ENCODE measurements at regions not wholly inside any gene's neighbourhood (a gene's known extent, or its start where the extent isn't known, plus 50 kb on each side); places are given as distances from the start of the nearest gene placed in this dataset.

DNA sequence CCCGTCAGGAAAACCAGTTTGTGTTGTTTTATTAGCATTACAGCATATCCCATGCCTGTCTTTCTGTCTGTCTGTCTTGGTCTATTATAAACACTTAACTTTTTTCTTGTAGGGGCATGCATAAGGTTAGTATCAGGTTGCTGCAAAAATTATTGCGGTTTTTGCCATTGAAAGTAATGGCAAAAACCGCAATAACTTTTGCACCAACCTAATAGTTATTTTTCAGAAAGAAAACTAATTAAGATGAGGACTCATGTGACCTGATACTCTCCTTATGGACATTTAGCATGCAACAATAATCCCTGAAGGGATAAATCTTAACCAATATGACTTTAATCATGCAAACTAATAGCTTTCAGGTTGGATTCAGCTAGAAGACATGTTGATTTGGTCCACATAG, 326.7 kb upstream of the SUCLG2 start:
- Histone ChIP-seq H3K79me2 (ENCODE audit: insufficient read depth, low read length) (no peaks in the 10 kb centered on the region), H3K9ac (ENCODE audit: insufficient read depth, low read length, poor library complexity, severe bottlenecking) (no peak overlapping the region), H2AFZ (ENCODE audit: insufficient read depth, low read depth, low read length, poor library complexity, severe bottlenecking) (no peak overlapping the region), H3K27me3 (ENCODE audit: control insufficient read depth in 2 of 2, insufficient read depth in 2 of 2, low read length in 2 of 2) (no peaks in the 10 kb centered on the region), H3K36me3 (replicated peaks in 1 of 2; ENCODE audit: control insufficient read depth in 1 of 2, insufficient read depth in 2 of 2, low read length in 2 of 2) (no peaks in the 10 kb centered on the region), H3K4me3 (replicated peaks in 1 of 3; ENCODE audit: low read depth in 2 of 3, low read length in 3 of 3) (no peak overlapping the region), H3K27ac (ENCODE audit: low read depth in 1 of 2, low read length in 2 of 2) (no peak overlapping the region), H3K4me2 (replicated peaks; ENCODE audit: extremely low read depth, low read length, poor library complexity, severe bottlenecking) (no peak overlapping the region), H3K4me1 (ENCODE audit: control insufficient read depth in 1 of 2, insufficient read depth in 2 of 2, low read length in 2 of 2) (no peaks in the 10 kb centered on the region), H3K9me3 (replicated peaks in 1 of 2; ENCODE audit: control insufficient read depth in 1 of 2, insufficient read depth in 1 of 2, low read length in 2 of 2) (no peaks in the 10 kb centered on the region), H4K20me1 (ENCODE audit: insufficient read depth, low read length) (no peaks in the 10 kb centered on the region)
- intact Hi-C loops (cut with micrococcal nuclease): no loop called here
- Mint-ChIP-seq H3K4me3 (no peak overlapping the region), H3K27ac (no peak overlapping the region), H3K4me1 (no peaks in the 10 kb centered on the region), H3K27me3 (ENCODE audit: low read depth in 3 of 3) (no peaks in the 10 kb centered on the region), H3K9me3 (peaks cover 0 to 2% (median 0%) of the 10 kb centered on the region in 7 donors), H3K36me3 (no peaks in the 10 kb centered on the region)
- TF ChIP-seq, protein P1, sequence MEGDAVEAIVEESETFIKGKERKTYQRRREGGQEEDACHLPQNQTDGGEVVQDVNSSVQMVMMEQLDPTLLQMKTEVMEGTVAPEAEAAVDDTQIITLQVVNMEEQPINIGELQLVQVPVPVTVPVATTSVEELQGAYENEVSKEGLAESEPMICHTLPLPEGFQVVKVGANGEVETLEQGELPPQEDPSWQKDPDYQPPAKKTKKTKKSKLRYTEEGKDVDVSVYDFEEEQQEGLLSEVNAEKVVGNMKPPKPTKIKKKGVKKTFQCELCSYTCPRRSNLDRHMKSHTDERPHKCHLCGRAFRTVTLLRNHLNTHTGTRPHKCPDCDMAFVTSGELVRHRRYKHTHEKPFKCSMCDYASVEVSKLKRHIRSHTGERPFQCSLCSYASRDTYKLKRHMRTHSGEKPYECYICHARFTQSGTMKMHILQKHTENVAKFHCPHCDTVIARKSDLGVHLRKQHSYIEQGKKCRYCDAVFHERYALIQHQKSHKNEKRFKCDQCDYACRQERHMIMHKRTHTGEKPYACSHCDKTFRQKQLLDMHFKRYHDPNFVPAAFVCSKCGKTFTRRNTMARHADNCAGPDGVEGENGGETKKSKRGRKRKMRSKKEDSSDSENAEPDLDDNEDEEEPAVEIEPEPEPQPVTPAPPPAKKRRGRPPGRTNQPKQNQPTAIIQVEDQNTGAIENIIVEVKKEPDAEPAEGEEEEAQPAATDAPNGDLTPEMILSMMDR (IDR thresholded peaks at IDR 0.05): no peak
- no peak for DNase-seq
- no CpG with 5 or more reads among the region's 3 CpGs for WGBS (ENCODE audit: insufficient coverage)

DNA sequence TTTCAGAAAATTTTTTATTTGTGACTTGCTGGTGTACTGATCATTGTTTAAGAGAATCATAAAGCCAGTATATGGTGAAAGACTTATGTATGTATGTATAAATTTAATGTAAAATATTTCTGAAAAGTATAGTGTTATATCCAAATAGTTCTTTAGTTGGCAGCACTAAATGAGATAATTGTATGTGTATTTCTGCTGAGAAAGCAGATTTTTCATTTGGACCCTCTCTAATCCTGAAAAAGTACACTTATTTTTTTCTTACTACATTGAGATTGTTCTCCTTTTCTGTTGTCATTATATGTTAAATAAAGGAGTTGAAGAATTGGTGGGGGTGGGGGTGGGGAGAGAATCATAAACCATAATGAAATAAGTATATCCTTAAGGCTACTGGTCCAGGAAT, 324.9 kb upstream of the SUCLG2 start:
- H3K4me2 ChIP-seq (replicated peaks; ENCODE audit: extremely low read depth, low read length, poor library complexity, severe bottlenecking): no peak overlapping the region
- no peaks in the 10 kb centered on the region for H4K20me1 ChIP-seq (ENCODE audit: insufficient read depth, low read length)
- no peaks in the 10 kb centered on the region for H3K4me1 ChIP-seq (ENCODE audit: control insufficient read depth in 1 of 2, insufficient read depth in 2 of 2, low read length in 2 of 2)
- H3K4me1 Mint-ChIP-seq: no peaks in the 10 kb centered on the region
- H3K27me3 ChIP-seq (ENCODE audit: control insufficient read depth in 2 of 2, insufficient read depth in 2 of 2, low read length in 2 of 2): no peaks in the 10 kb centered on the region
- DNase-seq: no peak
- no peaks in the 10 kb centered on the region for H3K79me2 ChIP-seq (ENCODE audit: insufficient read depth, low read length)
- H3K9me3 ChIP-seq (replicated peaks in 1 of 2; ENCODE audit: control insufficient read depth in 1 of 2, insufficient read depth in 1 of 2, low read length in 2 of 2): no peaks in the 10 kb centered on the region
- no peaks in the 10 kb centered on the region for H3K36me3 Mint-ChIP-seq
- intact Hi-C loops (cut with micrococcal nuclease): no loop called here
- TF ChIP-seq, protein P1 (IDR thresholded peaks at IDR 0.05): no peak
- H3K27ac ChIP-seq (ENCODE audit: low read depth in 1 of 2, low read length in 2 of 2): no peak overlapping the region
- no peak overlapping the region for H3K4me3 ChIP-seq (replicated peaks in 1 of 3; ENCODE audit: low read depth in 2 of 3, low read length in 3 of 3)
- no peaks in the 10 kb centered on the region for H3K27me3 Mint-ChIP-seq (ENCODE audit: low read depth in 3 of 3)
- H3K9me3 Mint-ChIP-seq: peaks cover 0 to 2% (median 0%) of the 10 kb centered on the region in 7 donors
- H3K9ac ChIP-seq (ENCODE audit: insufficient read depth, low read length, poor library complexity, severe bottlenecking): no peak overlapping the region
- H3K27ac Mint-ChIP-seq: no peak overlapping the region
- H3K4me3 Mint-ChIP-seq: no peak overlapping the region
- no peaks in the 10 kb centered on the region for H3K36me3 ChIP-seq (replicated peaks in 1 of 2; ENCODE audit: control insufficient read depth in 1 of 2, insufficient read depth in 2 of 2, low read length in 2 of 2)
- no peak overlapping the region for H2AFZ ChIP-seq (ENCODE audit: insufficient read depth, low read depth, low read length, poor library complexity, severe bottlenecking)
